Adrenal gland (tissue), 9 donors: ENCODE measurements at regions not wholly inside any gene's neighbourhood (a gene's known extent, or its start where the extent isn't known, plus 50 kb on each side); places are given as distances from the start of the nearest gene placed in this dataset.

Experiments
- DNase-seq, 7 donors: peaks; one replicate each; pipeline ENCODE4 v3.0.0-alpha.2; 2019 to 2020
- H3K27ac ChIP-seq, 5 donors: fragments of 200-600 bp; sonication (generic) in 4 of 5; 1 replicate in 3 of 5; 2 replicates in 2 of 5; pipeline versions ENCODE4 v1.5.1 to v1.8.0; 2016 to 2020; ENCODE audit warnings: mild to moderate bottlenecking in 1 of 5
- H3K27me3 ChIP-seq: fragments of 200-600 bp; 2 replicates; pipeline ENCODE4 v1.8.0; 2021
- H3K36me3 ChIP-seq, 2 donors: fragments of 200-600 bp; replicated peaks in 1 of 2; 1 replicate in 1 of 2; 2 replicates in 1 of 2; pipeline versions ENCODE4 v1.5.1 to v1.8.0; 2018 to 2022
- H3K4me1 ChIP-seq, 2 donors: fragments of 200-600 bp; replicated peaks in 1 of 2; 1 replicate in 1 of 2; 2 replicates in 1 of 2; pipeline versions ENCODE4 v1.5.1 to v1.8.0; 2018 to 2021
- H3K4me3 ChIP-seq, 4 donors: fragments of 200-600 bp; sonication (generic) in 3 of 4; one replicate each; pipeline ENCODE4 v1.5.1; 2016 to 2018
- H3K9me3 ChIP-seq, 3 donors: fragments of 200-600 bp; sonication (generic) in 1 of 3; replicated peaks in 1 of 3; 1 replicate in 2 of 3; 2 replicates in 1 of 3; pipeline versions ENCODE4 v1.5.1 to v1.8.0; 2016 to 2021
- POLR2A ChIP-seq, 2 donors: fragments of 450-650 bp; IDR thresholded peaks; one replicate each; pipeline ENCODE4 v1.6.1; 2017; ENCODE audit warnings: antibody characterized with exemption in 2 of 2, mild to moderate bottlenecking in 2 of 2, moderate library complexity in 1 of 2
- WGBS, 4 donors: extraction: QIAGEN DNeasy Blood & Tissue Kit in 2 of 4; methylation state at CpG; one replicate each; pipeline versions ENCODE4 v1.1.5 to v1.1.7; 2013 to 2017; 5-methylcytosine and 5-hydroxymethylcytosine counted together
- intact Hi-C, 2 donors: fragments of 100-400 bp; cut with DNase I; formaldehyde crosslinking; loops; one replicate each; pipeline versions ENCODE4 v1.14.1 to v1.15.0; 2022 to 2023
- TF ChIP-seq, protein P1 (sequence below), 6 experiments: fragments of 450-650 bp in 4 of 6; fragments of 200-600 bp in 2 of 6; sonication (generic) in 1 of 6; IDR thresholded peaks; 1 replicate in 5 of 6; 2 replicates in 1 of 6; pipeline versions ENCODE4 v1.5.1 to v1.8.0; 2016 to 2021; ENCODE audit warnings: antibody characterized with exemption in 6 of 6, mild to moderate bottlenecking in 2 of 6, moderate library complexity in 1 of 6
- donor health status: healthy with polysubstance abuse.
- donor health status: Bipolar disorder and iron deficiency.
- donor health status: DM: yes; HTN: yes; CAD: no.
- donor health status: DM: no; HTN: no; CAD: no.
- donor health status: DM: no; HTN: no; CAD: no.

GRCh38 chr2:122011493-122012270 lies 256.2 kb downstream of the TSN start:
- Histone ChIP-seq H3K9me3 (no peaks in the 10 kb centered on the region), H3K36me3 (no peaks in the 10 kb centered on the region), H3K27ac (no peak overlapping the region), H3K4me1 (no peaks in the 10 kb centered on the region), H3K27me3 (no peaks in the 10 kb centered on the region), H3K4me3 (no peak overlapping the region)
- DNase-seq = no peak
- intact Hi-C loops = no loop called here
- TF ChIP-seq POLR2A (IDR thresholded peaks at IDR 0.05) = no peak
- TF ChIP-seq, protein P1, sequence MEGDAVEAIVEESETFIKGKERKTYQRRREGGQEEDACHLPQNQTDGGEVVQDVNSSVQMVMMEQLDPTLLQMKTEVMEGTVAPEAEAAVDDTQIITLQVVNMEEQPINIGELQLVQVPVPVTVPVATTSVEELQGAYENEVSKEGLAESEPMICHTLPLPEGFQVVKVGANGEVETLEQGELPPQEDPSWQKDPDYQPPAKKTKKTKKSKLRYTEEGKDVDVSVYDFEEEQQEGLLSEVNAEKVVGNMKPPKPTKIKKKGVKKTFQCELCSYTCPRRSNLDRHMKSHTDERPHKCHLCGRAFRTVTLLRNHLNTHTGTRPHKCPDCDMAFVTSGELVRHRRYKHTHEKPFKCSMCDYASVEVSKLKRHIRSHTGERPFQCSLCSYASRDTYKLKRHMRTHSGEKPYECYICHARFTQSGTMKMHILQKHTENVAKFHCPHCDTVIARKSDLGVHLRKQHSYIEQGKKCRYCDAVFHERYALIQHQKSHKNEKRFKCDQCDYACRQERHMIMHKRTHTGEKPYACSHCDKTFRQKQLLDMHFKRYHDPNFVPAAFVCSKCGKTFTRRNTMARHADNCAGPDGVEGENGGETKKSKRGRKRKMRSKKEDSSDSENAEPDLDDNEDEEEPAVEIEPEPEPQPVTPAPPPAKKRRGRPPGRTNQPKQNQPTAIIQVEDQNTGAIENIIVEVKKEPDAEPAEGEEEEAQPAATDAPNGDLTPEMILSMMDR (IDR thresholded peaks at IDR 0.05) = no peak
- 65 to 77% (median 75%) methylated on average over 8 of the region's 8 CpGs for WGBS, 4 donors

DNA sequence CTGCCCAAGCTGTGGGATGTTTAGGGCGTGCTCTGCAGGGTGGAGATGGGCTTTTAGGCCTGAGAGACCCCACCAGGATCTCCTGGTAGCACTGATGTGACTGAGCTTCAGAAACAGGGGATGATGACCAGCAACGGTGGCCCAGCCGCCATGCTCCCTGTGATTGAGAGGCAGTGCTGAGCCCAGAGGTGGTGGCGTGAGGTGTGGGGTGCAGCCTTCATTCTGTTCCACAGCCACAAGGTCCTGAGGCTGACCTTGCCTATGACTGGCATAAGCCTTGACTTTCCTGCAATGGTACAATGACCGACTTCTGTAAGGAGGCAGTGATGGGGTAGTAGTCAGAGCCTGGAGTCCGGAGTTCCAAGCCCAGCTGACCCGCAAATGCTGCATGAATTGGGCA lies 263.3 kb downstream of the TSN start:
- Histone ChIP-seq H3K4me1 (no peaks in the 10 kb centered on the region), H3K27me3 (no peaks in the 10 kb centered on the region), H3K9me3 (no peaks in the 10 kb centered on the region), H3K4me3 (no peak overlapping the region), H3K27ac (no peak overlapping the region), H3K36me3 (no peaks in the 10 kb centered on the region)
- TF ChIP-seq, protein P1 (IDR thresholded peaks at IDR 0.05) = no peak
- no peak for TF ChIP-seq POLR2A (IDR thresholded peaks at IDR 0.05)
- peak in 1 of 7 donors; percentile 5 for DNase-seq
- 70 to 90% (median 87%) methylated on average over 4 to 7 of the region's 7 CpGs for WGBS, 4 donors
- intact Hi-C loops = no loop called here

DNA sequence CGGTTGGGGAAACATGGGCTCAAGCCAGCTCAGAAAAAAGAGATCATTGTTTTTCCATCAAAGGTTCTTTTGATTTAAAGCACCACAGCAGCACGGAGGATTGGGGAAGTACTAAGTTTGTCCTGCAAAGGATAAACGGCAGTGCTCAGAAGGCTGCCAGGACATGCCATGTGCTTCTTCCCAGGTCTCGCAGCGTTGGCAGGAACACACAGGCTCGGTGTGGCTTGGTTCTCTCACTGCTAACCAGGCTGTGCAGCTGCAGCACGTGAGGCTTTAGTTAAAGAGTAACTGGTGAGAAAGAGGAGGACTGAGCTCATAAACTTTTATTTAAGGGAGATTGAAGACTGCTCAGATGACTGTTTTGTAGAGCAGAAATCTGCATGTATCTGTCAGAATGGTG lies 264.3 kb downstream of the TSN start:
- H3K27me3 ChIP-seq = no peaks in the 10 kb centered on the region
- WGBS, 4 donors = 27 to 38% (median 33%) methylated on average over 7 of the region's 7 CpGs
- intact Hi-C loops = no loop called here
- no peaks in the 10 kb centered on the region for H3K4me1 ChIP-seq
- no peak overlapping the region for H3K4me3 ChIP-seq
- no peak overlapping the region for H3K27ac ChIP-seq
- no peaks in the 10 kb centered on the region for H3K9me3 ChIP-seq
- no peaks in the 10 kb centered on the region for H3K36me3 ChIP-seq
- TF ChIP-seq, protein P1 (IDR thresholded peaks at IDR 0.05) = no peak
- TF ChIP-seq POLR2A (IDR thresholded peaks at IDR 0.05) = no peak
- DNase-seq = peak in 1 of 7 donors; percentile 0

DNA sequence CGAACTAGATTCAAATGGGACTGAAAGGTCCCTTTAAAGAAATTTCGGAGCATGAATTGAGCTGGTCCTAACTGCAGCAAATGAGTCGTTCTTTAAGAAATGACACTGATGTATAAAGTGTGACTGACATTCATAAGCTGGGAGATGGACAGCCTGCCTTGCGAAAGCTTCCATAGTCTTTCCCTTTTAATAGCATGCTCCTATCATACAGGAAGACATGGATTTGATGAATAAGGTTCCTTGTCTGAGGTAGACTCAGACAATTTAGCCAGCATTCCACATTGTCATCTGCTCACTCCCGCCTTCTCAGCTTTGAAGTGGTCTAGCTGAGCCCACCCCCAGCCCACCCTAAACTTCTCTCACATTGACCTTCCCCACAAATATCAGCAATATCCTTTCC lies 264.9 kb downstream of the TSN start:
- WGBS, 4 donors = 66 to 76% (median 75%) methylated on average over 5 of the region's 5 CpGs
- Histone ChIP-seq H3K36me3 (no peaks in the 10 kb centered on the region), H3K4me1 (no peaks in the 10 kb centered on the region), H3K27me3 (no peaks in the 10 kb centered on the region), H3K4me3 (no peak overlapping the region), H3K9me3 (no peaks in the 10 kb centered on the region), H3K27ac (no peak overlapping the region)
- no peak for DNase-seq
- TF ChIP-seq, protein P1 (IDR thresholded peaks at IDR 0.05) = no peak
- TF ChIP-seq POLR2A (IDR thresholded peaks at IDR 0.05) = no peak
- intact Hi-C loops = no loop called here
